ENCODE measurements at regions not wholly inside any gene's neighbourhood (a gene's known extent, or its start where the extent isn't known, plus 50 kb on each side); places are given as distances from the start of the nearest gene placed in this dataset.
"Not testable (repeated sequence)": the region's sequence is repeated elsewhere in the genome, so short reads cannot be mapped to it uniquely, and the experiment has no call there.

DNA sequence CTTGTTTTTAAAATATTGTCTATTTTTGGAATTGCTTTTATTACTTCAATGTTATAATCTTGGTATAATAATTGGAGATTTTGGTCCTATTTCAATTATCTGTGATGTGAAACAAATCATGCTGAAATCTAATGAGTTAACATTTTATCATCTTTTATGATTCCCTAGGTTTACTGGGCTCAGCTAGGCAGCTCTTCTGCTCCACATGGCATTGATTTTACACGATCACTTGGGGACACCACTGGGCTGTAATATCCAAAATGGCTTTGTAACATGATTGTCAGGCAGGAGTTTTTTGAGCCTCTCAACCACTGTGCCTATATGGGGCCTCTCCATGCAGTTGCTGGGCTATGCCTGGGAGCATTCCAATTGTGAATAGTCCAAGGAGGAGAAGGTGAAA, 163.3 kb downstream of the PYDC2 start:
- H3K4me1 Mint-ChIP-seq, result no peaks in the 10 kb centered on the region
- DNase-seq (no peak), ATAC-seq (no peak)
- no peak overlapping the region for H3K4me3 Mint-ChIP-seq
- H3K27ac Mint-ChIP-seq, result no peak overlapping the region
- no peaks in the 10 kb centered on the region for H3K9me3 Mint-ChIP-seq
- no peaks in the 10 kb centered on the region for H3K27me3 Mint-ChIP-seq

DNA sequence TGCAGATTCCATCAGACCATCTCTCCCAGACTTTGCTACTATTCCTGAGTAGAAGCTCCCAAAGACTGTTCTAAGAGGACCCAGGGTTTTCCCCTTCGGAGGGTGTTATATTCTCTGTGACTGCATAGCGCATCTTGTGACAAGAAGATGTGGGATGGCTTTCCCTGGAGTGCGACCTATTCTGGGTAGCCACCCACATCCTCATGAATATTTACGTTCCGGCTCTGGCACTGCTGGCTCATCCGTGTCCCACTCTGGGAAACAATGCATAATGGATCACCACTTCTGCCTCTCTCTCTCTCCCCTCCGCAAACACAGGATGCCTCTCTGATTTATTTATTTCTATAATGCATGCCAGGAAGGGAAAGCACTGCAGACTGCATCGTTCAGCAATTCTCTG, 166.1 kb downstream of the PYDC2 start:
- Mint-ChIP-seq H3K4me1 (no peaks in the 10 kb centered on the region), H3K27ac (no peak overlapping the region), H3K27me3 (no peaks in the 10 kb centered on the region), H3K4me3 (no peak overlapping the region), H3K9me3 (no peaks in the 10 kb centered on the region)
- ATAC-seq (no peak), DNase-seq (no peak)

DNA sequence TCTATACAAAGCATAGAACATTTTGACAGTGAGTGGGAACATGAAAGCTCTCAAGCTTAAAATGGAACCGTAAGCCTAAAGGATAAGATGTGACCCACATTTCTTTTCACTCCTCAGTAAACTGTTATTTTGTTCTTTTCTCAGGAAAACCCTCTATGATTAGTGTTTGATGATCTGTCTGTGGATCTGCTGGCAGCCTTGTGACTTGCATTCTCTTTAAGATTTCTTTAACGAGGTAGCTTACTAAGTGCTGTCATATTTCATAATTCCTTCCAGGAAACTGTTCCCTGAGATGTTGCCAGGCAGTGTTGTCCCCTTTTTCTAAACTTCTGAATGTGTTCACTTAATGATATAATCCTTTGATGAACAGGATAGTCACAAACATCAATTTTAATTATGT, 167.6 kb downstream of the PYDC2 start:
- no peak for DNase-seq
- Mint-ChIP-seq H3K27ac (no peak overlapping the region), H3K4me3 (no peak overlapping the region), H3K27me3 (no peaks in the 10 kb centered on the region), H3K9me3 (no peaks in the 10 kb centered on the region), H3K4me1 (no peaks in the 10 kb centered on the region)
- no peak for ATAC-seq

DNA sequence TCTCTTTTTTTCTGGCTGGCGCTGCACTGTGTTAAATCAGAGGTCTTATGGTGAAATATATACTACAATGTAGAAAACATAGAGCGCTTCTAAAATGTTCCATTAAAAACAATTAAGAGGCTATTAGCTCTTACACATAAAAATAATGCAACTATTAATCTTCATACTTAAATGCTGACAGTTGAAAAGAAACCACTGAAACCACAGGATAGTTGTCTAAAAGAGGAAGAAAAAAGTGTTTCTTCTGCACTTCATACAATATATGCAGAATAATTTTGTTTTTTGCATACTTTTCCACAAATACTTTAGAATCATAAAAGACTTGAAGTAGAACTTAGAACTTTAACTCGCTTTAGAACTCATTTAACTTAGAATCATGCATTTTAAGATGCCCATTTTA, 170.5 kb downstream of the PYDC2 start:
- Mint-ChIP-seq H3K27ac (no peak overlapping the region), H3K9me3 (no peaks in the 10 kb centered on the region), H3K4me3 (no peak overlapping the region), H3K4me1 (no peaks in the 10 kb centered on the region), H3K27me3 (no peaks in the 10 kb centered on the region)
- no peak for ATAC-seq
- DNase-seq, result no peak

DNA sequence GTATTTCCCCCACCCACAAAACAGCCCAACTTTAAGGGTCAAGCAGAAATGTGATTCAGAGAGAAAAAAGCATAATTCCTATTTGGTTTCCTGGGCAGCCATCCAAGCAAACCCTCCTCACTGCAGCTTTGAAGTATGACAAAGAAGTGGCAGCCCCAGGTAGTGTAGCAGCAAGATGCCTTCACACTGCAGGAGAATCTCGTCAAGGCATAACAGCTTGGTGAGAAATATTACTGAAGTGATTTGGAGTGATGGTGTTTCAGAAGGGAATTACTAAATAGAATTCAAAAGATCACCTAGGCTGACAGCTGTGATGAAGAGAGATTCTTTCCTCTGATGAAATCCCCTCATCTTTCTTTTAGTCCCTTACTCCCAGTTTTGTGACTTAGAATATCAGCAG, 173.9 kb downstream of the PYDC2 start:
- peaks cover 0 to 14% of the 10 kb centered on the region in 2 donors for H3K9me3 Mint-ChIP-seq
- no peak overlapping the region for H3K4me3 Mint-ChIP-seq
- no peaks in the 10 kb centered on the region for H3K27me3 Mint-ChIP-seq
- H3K4me1 Mint-ChIP-seq, result no peaks in the 10 kb centered on the region
- DNase-seq (no peak), ATAC-seq (no peak)
- no peak overlapping the region for H3K27ac Mint-ChIP-seq

DNA sequence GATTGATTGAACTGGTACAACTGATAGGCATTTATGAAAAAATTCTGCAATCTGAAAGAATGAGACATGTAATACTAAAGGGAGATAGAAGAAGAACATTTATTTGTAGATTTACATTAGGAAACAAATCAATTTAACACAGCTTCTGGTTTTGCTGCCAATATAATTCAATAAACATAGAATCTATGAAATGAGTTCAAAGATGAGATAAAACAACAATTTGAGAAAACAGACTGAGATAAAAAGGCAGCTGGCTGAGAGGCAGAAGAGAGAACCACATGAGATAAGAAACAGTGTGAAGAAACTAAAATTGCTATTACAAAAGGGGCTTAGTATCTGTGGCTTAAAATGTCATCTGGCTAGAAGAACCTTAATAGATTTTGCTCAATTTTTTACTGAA, 176.6 kb downstream of the PYDC2 start:
- ATAC-seq (no peak), DNase-seq (no peak)
- Mint-ChIP-seq H3K4me1 (no peaks in the 10 kb centered on the region), H3K27me3 (no peaks in the 10 kb centered on the region), H3K9me3 (peaks cover 0 to 21% of the 10 kb centered on the region in 2 donors), H3K27ac (no peak overlapping the region), H3K4me3 (no peak overlapping the region)

DNA sequence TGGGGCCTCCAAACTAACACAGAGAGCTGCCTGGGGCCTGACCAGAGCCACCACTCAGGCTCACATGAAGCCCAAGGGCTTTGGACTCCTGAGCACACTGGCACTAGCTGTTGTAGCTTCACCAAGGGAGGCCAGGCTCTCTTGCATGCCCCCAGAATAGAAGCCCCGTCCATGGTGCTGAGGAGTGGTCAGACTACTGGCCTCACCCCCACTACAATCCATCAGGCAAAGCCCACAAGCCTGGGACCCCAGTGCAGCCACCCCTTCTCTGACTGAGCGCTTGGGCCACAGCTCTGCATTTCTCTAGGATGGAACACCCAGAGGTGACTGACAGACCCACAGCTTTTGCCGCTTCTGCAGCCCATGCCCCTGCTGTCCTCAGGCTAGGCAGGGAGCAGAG, 180.8 kb downstream of the PYDC2 start:
- no peaks in the 10 kb centered on the region for H3K27me3 Mint-ChIP-seq
- H3K4me1 Mint-ChIP-seq, result no peaks in the 10 kb centered on the region
- no peak overlapping the region for H3K27ac Mint-ChIP-seq
- H3K9me3 Mint-ChIP-seq, result peaks cover 22 to 46% of the 10 kb centered on the region in 2 donors
- DNase-seq, result no peak
- no peak overlapping the region for H3K4me3 Mint-ChIP-seq
- ATAC-seq, result no peak

DNA sequence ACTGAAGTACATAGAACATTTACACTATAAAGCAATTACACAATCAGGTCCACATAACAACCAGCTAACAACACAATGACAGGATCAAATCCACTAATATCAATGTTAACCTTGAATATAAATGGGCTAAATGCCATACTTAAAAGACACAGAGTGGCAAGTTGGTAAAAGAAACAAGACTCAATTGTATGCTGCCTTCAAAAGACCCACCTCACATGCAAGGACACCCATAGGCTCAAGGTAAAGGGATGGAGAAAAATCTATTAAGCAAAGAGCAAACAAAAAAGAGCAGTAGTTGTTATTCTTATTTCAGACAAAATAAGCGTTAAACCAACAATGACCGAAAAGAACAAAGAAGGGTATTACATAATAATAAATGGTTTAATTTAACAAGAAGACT, 183.3 kb downstream of the PYDC2 start:
- Mint-ChIP-seq H3K4me3 (no peak overlapping the region), H3K4me1 (no peaks in the 10 kb centered on the region), H3K9me3 (peaks cover 33 to 53% of the 10 kb centered on the region in 2 donors), H3K27me3 (no peaks in the 10 kb centered on the region), H3K27ac (no peak overlapping the region)
- no peak for ATAC-seq
- DNase-seq, result no peak

DNA sequence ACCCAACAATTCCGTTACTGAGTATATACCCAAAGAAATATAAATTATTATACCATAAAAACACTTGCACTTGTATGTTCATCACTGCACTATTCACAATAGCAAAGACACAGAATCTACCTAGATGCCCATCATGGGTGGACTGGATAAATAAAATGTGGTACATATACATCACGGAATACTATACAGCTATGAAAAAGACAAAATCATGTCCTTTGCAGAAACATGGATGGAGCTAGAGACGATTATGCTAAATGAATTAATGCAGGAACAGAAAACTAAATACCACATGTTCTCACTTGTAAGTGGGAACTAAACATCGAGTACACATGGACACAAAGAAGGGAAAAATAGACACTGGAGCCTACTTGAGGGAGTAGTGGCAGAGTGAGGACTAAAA, 185.3 kb downstream of the PYDC2 start:
- DNase-seq (no peak), ATAC-seq (no peak)
- Mint-ChIP-seq H3K27me3 (no peaks in the 10 kb centered on the region), H3K4me3 (no peak overlapping the region), H3K9me3 (peaks cover 38 to 63% of the 10 kb centered on the region in 2 donors), H3K27ac (no peak overlapping the region), H3K4me1 (no peaks in the 10 kb centered on the region)

DNA sequence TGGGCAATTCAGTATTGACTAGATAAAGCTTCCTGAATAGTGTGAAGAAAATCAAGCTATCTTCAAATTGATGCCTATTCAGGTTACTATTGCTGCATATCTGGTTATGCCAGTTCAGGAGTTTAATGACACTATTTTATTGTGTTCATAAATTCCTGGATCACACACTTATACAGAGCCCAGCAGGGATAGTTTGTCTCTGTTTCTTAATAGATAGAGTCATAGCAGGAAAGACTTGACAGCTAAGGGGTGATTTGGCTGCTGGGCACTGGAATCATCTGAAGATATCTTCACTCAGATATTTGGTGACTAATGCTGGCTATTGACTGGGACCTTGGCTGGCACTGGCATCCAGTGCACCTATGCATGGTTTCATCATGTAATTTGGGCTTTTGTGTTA, 187.8 kb downstream of the PYDC2 start:
- no peak overlapping the region for H3K27ac Mint-ChIP-seq
- H3K27me3 Mint-ChIP-seq, result no peaks in the 10 kb centered on the region
- H3K9me3 Mint-ChIP-seq, result peaks cover 37 to 60% of the 10 kb centered on the region in 2 donors
- no peak for ATAC-seq
- no peak for DNase-seq
- no peaks in the 10 kb centered on the region for H3K4me1 Mint-ChIP-seq
- H3K4me3 Mint-ChIP-seq, result no peak overlapping the region

DNA sequence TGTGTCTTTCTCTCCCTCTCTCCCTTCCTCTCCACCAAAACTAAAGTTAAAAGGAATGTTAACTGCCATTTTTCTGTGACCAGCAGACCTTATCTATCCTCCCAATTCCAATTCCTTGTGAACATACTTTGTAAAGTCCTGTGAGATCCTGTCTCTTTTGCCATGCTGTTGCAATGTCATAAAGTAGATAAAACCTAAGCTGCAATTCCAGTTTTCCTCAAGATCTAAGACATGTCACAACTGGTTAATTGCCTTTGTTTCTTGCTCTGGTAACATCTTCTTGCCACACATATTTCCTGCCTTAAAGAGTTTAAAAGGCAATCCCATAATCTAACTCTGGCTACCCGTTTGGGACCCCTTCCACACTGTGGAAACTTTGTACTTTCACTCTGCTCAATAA, 188.7 kb downstream of the PYDC2 start:
- Mint-ChIP-seq H3K9me3 (peaks cover 29 to 56% of the 10 kb centered on the region in 2 donors), H3K4me1 (no peaks in the 10 kb centered on the region), H3K27me3 (no peaks in the 10 kb centered on the region), H3K4me3 (no peak overlapping the region), H3K27ac (no peak overlapping the region)
- ATAC-seq, result no peak
- no peak for DNase-seq

DNA sequence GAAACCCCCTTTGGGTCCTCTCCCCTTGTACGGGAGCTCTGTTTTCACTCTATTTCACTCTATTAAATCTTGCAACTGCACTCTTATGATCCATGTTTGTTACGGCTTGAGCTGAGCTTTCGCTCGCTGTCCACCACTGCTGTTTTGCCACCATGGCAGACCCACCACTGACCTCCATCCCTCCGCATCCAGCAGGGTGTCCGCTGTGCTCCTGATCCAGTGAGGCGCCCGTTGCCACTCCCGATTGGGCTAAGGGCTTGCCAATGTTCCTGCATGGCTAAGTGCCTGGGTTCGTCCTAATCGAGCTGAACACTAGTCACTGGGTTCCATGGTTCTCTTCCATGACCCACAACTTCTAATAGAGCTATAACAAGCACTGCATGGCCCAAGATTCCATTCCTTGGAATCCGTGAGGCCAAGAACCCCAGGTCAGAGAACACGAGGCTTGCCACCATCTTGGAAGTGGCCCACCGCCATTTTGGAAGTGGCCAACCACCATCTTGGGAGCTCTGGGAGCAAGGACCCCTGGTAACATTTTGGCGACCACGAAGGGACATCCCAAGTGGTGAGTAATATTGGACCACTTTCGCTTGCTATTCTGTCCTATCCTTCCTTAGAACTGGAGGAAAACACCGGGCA, 197.9 kb downstream of the PYDC2 start:
- DNase-seq, ATAC-seq, H3K4me3 Mint-ChIP-seq: not testable (repeated sequence)

DNA sequence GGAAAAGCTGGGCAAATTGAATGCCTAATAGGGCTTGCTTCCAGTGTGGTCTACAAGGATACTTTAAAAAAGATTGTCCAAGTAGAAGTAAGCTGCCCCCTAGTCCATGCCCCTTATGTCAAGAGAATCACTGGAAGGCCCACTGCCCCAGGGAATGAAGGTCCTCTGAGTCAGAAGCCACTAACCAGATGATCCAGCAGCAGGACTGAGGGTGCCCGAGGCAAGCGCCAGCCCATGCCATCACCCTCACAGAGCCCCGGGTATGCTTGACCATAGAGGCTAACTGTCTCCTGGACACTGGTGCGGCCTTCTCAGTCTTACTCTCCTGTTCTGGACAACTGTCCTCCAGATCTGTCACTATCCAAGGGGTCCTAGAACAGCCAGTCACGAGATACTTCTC, 201.2 kb downstream of the PYDC2 start:
- not testable (repeated sequence) for ATAC-seq, DNase-seq, H3K27me3 Mint-ChIP-seq, H3K4me1 Mint-ChIP-seq, H3K27ac Mint-ChIP-seq, H3K4me3 Mint-ChIP-seq
- H3K9me3 Mint-ChIP-seq, result peaks cover 3 to 17% of the 10 kb centered on the region in 2 donors

More for the DNA sequence above, 197.9 kb downstream of the PYDC2 start:
- not testable (repeated sequence) for H3K4me1 Mint-ChIP-seq, H3K27me3 Mint-ChIP-seq, H3K27ac Mint-ChIP-seq, H3K9me3 Mint-ChIP-seq

DNA sequence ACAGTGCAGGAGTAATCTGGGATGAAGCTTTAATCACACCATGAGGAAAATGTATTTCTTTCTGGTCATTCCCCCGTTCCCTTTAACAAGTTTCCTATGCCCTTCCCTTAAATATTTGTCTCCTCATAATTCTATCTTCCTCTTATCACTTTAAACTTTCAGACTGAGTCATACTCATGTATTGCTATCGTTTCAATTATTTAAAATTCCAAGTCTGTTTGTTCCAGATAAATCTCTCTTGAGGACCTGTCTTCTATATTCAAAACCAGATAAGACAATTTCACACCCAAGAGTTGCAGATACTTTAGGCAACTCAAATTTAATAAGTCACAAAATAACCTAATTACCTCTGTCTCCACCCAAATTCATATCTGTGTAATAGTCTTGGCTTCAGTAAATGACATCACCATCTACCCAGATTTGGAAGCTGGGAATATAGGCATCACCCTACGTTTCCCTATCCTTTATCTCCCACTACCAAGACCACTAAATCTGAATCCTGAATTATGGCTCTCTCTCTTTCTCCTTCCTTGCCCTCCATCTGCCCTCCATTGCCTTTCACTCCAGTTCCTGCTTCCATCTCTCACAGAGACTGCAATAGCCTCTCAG, 220.1 kb downstream of the PYDC2 start:
- Mint-ChIP-seq H3K4me3 (no peak overlapping the region), H3K9me3 (peaks cover 9 to 15% of the 10 kb centered on the region in 2 donors), H3K27ac (no peak overlapping the region), H3K27me3 (no peaks in the 10 kb centered on the region), H3K4me1 (no peaks in the 10 kb centered on the region)
- no peak for ATAC-seq
- DNase-seq, result no peak

DNA sequence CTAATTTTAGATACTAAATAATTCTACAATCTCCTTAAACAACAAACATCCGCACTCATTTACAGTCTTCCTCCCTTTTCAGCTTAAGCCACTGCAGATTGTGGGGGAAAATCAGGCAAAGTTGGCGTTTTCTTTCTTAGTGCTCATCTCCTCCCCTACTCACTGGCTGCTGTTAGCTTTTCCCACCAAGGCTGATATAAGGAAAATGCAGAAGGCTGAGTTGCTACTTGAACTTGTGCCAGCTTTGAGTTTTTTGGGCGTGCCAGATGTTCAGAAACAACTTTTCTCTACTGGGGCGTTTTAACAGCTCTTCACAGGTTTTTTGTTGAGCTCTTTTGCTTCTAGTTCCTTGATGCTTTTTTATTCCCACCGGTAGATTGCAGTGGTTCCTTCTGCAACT, 222.0 kb downstream of the PYDC2 start:
- H3K27ac Mint-ChIP-seq, result no peak overlapping the region
- H3K27me3 Mint-ChIP-seq, result no peaks in the 10 kb centered on the region
- H3K9me3 Mint-ChIP-seq, result peaks cover 9 to 15% of the 10 kb centered on the region in 2 donors
- DNase-seq, result no peak
- H3K4me1 Mint-ChIP-seq, result no peaks in the 10 kb centered on the region
- H3K4me3 Mint-ChIP-seq, result no peak overlapping the region
- no peak for ATAC-seq

DNA sequence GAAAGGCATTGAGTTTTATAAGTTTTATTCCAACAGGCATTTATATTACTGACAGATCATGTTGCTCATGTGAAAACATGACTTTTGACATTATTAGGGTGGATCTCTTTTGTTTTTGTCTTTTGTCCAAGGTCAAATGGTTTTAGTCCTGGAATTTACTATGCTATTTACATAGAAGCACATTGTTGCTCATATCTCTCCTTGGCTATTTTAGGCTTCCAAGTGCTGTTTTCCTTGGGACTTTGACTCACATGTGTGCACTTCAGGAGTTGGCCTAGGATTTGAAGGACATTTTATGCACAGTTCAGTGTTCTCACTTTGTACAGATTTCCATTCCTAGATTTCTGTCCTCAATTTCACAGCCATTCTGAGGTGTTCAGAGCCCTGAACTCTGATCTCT, 225.7 kb downstream of the PYDC2 start:
- peaks cover 0 to 16% of the 10 kb centered on the region in 2 donors for H3K9me3 Mint-ChIP-seq
- H3K4me3 Mint-ChIP-seq, result no peak overlapping the region
- no peaks in the 10 kb centered on the region for H3K27me3 Mint-ChIP-seq
- no peak overlapping the region for H3K27ac Mint-ChIP-seq
- DNase-seq (no peak), ATAC-seq (no peak)
- H3K4me1 Mint-ChIP-seq, result no peaks in the 10 kb centered on the region

All from stimulated activated naive CD8-positive, alpha-beta T cell treated with anti-CD3 and anti-CD28 coated beads, Interleukin-15, amount 100 ng/mL, for 72 hours (primary cell).